Omental fat pad (tissue), 3 donors: ENCODE measurements at regions not wholly inside any gene's neighbourhood (a gene's known extent, or its start where the extent isn't known, plus 50 kb on each side); places are given as distances from the start of the nearest gene placed in this dataset.
"Not testable (repeated sequence)": the region's sequence is repeated elsewhere in the genome, so short reads cannot be mapped to it uniquely, and the experiment has no call there.

Experiments used
- ATAC-seq: fragments of 150-250 bp; one replicate; pipeline ENCODE4 v1.9.1; 2016; ENCODE audit warnings: mild to moderate bottlenecking, moderate library complexity; ENCODE audit not compliant: low FRiP score
- DNase-seq: peaks from one replicate; pipeline ENCODE4 v3.0.0-alpha.2; 2019; ENCODE audit warnings: low spot score
- CTCF ChIP-seq, 3 donors: fragments of 450-650 bp; IDR thresholded peaks; one replicate each; pipeline ENCODE4 v1.5.1; 2016 to 2017; ENCODE audit warnings: antibody characterized with exemption in 3 of 3, mild to moderate bottlenecking in 3 of 3, moderate library complexity in 2 of 3

- DNase-seq (no peak), ATAC-seq (no peak)
- TF ChIP-seq CTCF (IDR thresholded peaks at IDR 0.05): no peak
Observed at GRCh38 chr20:53728359-53728758, 134.7 kb upstream of the ZNF217 start.

- ATAC-seq, DNase-seq: not testable (repeated sequence)
Observed at GRCh38 chr20:53727239-53727638, 133.6 kb upstream of the ZNF217 start.

- DNase-seq: no peak
- ATAC-seq: no peak
- TF ChIP-seq CTCF (IDR thresholded peaks at IDR 0.05): no peak
Observed at GRCh38 chr20:53725575-53725970, 131.9 kb upstream of the ZNF217 start.

- no peak for ATAC-seq
- no peak for TF ChIP-seq CTCF (IDR thresholded peaks at IDR 0.05)
- no peak for DNase-seq
Observed at GRCh38 chr20:53723621-53724020, 130.0 kb upstream of the ZNF217 start.

- TF ChIP-seq CTCF (IDR thresholded peaks at IDR 0.05): no peak
- DNase-seq (no peak), ATAC-seq (no peak)
Observed at GRCh38 chr20:53723045-53723444, 129.4 kb upstream of the ZNF217 start.

GRCh38 chr20:53722515-53723036 is 128.9 kb upstream of the ZNF217 start:
- DNase-seq: no peak
- no peak for ATAC-seq
- TF ChIP-seq CTCF (IDR thresholded peaks at IDR 0.05): no peak

- not testable (repeated sequence) for DNase-seq
Observed at GRCh38 chr20:53721445-53721963, 127.9 kb upstream of the ZNF217 start.

GRCh38 chr20:53719171-53719803 is 125.6 kb upstream of the ZNF217 start:
- DNase-seq, ATAC-seq: not testable (repeated sequence)

More at GRCh38 chr20:53721445-53721963, 127.9 kb upstream of the ZNF217 start:
- ATAC-seq: not testable (repeated sequence)
